ENCODE measurements at regions not wholly inside any gene's neighbourhood (a gene's known extent, or its start where the extent isn't known, plus 50 kb on each side); places are given as distances from the start of the nearest gene placed in this dataset.
"Not testable (repeated sequence)": the region's sequence is repeated elsewhere in the genome, so short reads cannot be mapped to it uniquely, and the experiment has no call there.

DNA sequence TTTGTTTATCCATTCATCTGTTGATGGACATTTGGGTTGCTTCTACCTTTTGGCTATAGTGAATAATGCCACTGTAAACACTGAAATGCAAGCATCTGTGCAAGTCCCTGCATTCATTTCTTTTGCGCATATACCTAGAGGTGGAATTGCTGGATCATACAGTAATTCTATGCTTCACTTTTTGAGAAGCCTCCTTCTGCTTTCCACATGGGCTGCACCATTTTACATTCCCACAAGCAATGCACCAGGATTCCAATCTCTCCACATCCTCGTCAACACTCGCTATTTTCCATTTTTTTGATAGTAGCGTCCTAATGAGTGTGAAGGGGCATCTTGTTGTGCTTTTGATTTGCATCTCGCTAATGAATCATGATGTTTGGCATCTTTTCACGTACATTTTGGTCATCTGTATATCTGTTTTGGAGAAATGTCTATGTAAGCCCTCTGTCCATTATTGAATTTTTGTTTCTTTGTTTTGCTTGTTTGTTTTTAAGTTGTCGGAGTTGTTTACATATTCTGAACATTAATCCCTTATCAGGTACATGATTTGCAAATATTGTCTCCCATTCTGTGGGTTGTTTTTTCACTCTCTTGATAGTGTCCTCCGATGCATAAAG lies 335.4 kb downstream of the RRAGC start:
- in situ Hi-C loops (cut with HindIII; ENCODE audit: low sequenced_read_pairs): no loop called here

DNA sequence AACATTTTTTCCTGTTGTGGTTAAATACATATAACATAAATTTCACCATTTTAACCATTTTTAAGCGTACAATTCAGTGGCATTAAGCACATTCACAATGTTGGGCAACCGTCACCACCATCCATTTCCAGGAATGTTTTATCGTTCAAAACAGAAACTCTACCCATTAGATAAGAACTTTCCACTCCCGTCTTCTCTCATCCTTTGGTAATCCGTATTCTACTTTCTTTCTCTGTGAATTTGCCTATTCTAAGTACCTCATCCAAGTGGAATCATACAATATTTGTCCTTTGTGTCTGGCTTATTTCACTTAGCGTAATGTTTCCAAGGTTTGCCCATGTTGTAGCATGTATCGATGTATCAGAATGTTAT lies 336.0 kb downstream of the RRAGC start:
- in situ Hi-C loops (cut with HindIII; ENCODE audit: low sequenced_read_pairs): no loop called here

DNA sequence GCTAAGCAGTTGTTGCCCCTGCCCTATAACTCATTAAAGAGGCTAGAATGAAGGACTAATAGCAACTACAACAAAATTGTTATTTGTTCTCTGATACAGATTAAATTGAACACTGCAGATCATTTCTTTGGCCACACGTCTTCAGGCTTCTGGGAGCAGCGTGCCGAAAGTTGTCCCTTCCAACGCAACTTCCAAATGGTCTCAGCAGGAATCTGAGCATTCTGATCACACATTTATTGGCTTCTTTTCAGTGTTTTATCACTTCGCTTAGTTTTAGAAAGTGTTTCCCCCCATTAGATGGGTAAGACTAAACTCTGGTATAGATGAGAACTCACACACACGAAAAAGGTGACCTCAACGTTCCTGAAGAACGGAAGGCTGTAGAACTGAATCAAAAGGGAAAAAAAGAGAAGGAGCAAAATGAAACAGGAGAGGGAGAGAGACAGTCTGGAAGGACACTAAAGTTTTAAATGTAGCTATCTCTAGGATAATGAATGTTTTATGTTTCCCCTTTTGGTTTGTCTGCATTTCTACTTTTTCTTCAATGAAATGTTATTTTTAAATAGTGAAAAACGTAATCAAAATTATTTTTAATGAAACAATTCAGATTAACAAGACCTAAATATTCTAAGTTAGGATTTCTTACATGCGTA lies 336.5 kb downstream of the RRAGC start:
- in situ Hi-C loops (cut with HindIII; ENCODE audit: low sequenced_read_pairs): no loop called here

DNA sequence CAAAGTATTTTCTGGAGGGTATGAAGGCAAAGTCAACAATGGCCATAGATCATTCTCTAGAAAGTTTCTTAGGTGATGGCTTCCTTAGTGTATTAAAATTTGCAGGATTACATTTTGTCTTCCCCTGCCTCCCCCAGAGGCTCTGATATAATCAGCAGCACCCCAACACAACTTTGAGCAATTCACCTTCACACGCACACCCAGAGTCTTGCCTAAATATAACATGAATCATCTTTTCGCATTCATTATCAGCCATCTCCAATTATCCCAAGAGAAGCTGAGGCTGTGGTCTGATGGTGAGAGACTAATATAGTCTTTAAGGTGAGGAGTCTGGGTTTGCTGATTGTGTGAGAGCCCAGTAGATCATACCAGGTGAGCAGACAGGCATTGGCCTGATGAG lies 343.0 kb downstream of the RRAGC start:
- in situ Hi-C loops (cut with HindIII; ENCODE audit: low sequenced_read_pairs): no loop called here

DNA sequence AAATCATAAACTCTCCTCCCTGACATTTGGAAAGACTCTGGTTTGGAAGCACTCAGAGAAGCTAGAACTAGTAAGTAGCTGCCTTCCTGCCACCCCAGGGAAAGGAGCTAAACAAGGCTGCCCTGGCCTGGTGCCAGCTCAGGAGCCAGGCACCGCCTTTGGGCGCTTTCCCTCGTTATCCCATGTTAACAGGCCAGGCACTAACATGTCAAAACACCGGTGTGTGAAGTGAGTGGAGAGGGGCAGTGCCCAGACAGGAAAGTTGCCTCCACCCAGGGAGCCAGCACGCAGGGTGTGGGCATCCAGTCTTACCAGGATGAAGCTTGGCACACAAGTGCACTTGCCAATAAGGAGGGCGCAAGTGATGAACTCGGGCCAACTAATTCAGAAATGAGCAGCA lies 346.8 kb downstream of the RRAGC start:
- in situ Hi-C loops (cut with HindIII; ENCODE audit: low sequenced_read_pairs): no loop called here

DNA sequence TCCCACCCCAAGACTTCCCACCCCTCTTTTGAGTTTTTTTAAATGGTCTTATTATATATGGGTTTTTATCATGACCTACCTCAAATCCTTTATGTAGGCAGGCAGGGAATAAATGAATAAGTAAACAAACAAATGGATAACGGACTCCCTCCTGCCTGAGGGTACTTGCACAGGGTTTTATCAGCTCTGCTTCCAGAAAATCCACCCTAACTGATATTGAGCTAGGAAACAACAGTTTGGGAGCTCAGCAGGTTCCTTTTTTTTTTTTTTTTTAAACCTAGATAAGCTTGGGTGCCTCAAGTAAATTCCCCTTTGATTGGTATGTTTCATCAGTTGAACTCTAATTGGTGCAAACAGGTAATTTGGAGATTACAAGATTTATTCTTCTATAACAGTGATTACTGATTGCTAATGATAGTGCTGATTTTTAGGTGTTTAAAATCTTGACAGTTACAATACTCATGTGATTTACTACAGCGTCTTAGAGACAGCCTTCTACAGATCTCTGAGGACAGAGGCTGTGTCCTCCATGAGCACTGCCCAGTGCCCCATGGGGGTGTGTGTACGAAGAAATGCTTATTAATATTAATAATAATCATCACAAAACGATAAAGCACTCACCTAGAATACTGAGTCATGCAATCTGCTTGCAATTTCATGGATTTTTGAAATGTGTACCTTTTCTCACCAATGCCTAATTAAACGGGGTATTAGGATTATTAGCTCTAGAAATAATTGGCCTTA lies 347.4 kb downstream of the RRAGC start:
- in situ Hi-C loops (cut with HindIII; ENCODE audit: low sequenced_read_pairs): no loop called here

DNA sequence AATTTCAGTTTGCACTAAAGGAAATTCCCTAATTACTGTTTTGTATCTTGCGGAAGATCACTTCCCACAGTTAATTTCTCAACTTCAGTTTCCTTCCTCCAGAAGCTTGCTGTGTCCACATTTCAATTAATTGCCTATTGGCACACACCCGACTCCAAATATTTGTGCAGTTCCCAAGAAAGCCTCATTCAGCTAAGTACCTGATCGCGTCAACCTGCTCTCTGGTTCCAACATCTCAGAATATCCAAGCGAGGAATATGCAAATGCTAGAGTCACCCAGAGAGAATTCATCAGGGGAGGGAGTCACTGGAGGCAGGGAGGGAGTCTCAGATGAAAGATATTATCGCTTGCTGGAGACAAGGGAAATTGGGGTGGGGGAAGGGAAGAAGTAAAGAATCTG lies 351.3 kb downstream of the RRAGC start:
- in situ Hi-C loops (cut with HindIII; ENCODE audit: low sequenced_read_pairs): loop anchor here (5.0 kb wide), 1 partner anchor 39 kb away; no protein-coding TSS in a partner anchor

DNA sequence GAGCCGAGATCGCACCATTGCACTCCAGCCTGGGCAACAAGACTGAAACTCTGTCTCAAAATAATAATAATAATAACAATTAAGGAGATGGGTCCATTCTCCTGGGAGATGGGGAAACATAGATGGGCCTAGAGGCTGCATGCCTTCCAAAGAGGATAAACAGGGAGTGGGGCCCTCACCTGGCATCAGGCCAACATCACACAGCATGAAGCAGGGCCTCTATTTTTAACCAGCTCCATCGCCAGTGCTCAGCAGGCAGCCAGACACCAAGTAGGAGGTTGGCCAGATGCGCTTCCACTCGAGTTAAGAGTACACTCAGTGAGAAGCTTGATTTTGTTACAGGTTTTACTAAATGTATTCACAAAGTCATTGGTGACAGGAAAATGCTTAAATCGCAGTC lies 352.0 kb downstream of the RRAGC start:
- in situ Hi-C loops (cut with HindIII; ENCODE audit: low sequenced_read_pairs): loop anchor here (5.0 kb wide), 1 partner anchor 40 kb away; no protein-coding TSS in a partner anchor

DNA sequence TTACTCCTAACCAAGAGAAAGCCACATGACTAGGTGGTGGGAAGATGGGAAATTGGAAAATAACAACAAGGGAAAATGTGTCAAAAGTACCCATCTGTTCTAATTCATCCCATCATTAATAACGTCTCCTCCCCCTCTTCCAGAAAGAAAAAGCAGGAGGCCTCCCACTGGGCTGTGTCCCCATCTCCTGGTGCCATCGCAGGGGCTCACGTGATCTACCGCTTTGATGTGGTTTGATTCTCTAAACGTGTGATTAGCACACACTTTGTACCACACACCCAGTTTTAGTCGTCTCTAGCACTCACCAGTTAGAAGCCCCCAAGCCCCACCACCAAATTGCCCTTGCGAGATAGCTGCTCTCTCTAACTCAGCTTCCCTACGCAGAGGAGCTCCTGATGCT lies 353.6 kb downstream of the RRAGC start:
- in situ Hi-C loops (cut with HindIII; ENCODE audit: low sequenced_read_pairs): loop anchor here (5.0 kb wide), 1 partner anchor 41 kb away; no protein-coding TSS in a partner anchor

DNA sequence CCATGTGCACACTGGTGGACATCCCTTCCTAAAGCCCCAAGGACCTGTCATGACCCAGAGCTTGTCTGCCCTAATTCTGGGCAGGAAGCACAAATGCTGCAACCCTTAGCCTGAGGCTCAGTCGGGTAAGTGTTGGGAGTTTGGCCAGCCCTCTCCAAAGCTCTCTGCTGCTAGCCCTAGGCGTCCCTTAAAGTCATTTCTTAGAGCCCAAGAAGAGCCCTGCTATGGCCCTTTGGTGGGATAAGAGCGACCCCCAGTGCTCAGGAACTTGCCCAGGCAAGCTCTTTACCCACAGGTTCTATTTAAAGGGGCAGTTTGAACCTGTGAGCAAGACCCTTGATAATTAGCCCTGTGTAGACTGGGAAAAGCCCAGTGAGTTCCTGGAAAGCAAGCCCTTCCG lies 356.8 kb downstream of the RRAGC start:
- in situ Hi-C loops (cut with HindIII; ENCODE audit: low sequenced_read_pairs): no loop called here

DNA sequence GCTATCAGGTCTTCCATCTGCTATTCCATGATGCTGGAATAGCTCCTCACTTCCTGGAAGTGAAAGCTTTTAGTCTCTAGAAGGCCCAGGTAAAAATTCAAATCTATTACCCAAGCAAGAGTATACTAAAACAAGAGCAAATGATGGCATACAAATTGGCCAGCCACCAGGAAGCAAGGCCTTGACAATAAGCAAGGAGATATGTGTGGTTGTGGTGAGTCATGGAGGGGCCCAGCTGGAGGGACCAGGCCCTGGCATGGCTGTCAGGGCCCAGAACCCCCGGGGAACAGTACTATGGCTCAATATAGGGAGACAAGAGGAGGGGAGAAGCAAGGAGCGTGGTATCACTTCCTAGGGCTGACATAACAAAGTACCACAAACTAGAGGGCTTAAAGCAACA lies 358.7 kb downstream of the RRAGC start:
- in situ Hi-C loops (cut with HindIII; ENCODE audit: low sequenced_read_pairs): no loop called here

DNA sequence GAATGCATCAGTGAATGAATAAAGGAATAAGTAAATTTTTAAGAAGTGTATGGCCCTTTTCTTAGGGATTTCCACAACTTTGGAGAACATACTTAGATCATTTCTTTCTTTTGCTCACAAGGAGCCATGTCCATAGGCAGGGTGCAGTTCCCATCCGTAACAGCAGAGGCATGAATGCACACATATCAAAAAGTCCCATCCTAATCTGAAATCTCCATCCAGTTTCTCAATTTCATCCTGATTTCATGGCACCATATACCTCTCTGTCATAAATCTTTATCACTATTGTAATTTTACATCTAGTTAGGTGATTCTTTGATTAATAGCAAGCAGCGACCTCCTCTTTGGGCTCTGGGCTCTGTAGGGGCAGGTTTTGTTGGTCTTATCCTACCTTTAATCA lies 359.2 kb downstream of the RRAGC start:
- in situ Hi-C loops (cut with HindIII; ENCODE audit: low sequenced_read_pairs): no loop called here

DNA sequence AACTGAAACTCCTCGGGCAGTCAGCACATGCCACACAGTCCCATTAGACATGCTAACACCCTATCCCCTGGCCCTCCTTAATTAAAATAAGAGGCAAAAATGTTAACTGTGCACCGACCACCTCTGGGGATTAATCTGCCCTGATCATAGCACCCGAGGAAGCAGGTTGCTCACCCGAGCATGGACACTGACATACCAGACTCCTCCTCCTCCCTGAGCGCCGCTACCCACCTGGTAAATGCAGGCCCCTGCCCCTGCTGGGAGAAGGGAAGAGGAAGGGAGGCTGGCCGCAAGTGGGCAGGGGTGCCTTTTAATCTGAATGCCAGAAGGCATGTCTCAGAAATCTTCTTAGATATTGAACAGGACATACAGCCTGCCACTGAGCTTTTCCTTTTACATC lies 360.9 kb downstream of the RRAGC start:
- in situ Hi-C loops (cut with HindIII; ENCODE audit: low sequenced_read_pairs): no loop called here

DNA sequence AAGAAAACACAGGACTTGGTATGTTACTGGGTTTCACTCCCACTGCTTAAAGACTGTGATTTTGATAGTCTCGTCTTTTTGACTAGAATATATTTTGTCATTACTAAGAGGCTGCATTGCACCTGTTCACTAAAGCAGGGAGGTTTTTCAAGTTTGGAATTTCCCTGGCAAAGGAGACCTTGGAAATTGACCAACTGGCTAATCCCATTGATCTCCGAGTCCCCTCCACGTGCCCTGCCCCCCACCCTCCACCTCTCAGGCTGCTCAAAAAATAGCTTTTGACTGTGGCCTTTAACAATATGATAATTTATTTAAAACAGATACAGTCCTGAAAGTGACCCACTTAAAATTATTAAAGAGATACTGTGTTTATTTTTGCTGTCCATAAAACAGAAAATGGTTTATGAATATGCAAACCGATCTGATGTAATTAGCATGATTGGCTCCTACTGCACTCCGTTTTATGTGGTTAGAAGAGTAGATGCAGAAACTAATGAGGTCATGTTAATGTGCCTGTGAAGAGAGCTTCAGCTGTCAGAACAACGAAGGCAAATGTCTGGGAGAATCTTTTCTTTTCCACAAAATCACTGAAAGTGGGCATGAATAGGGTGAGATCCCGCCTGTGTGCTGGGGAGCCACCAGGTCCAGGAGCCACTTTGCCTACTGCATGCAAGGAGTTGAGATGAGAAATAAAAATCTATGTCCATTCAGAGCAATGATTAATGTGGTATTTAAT lies 361.5 kb downstream of the RRAGC start:
- in situ Hi-C loops (cut with HindIII; ENCODE audit: low sequenced_read_pairs): no loop called here

DNA sequence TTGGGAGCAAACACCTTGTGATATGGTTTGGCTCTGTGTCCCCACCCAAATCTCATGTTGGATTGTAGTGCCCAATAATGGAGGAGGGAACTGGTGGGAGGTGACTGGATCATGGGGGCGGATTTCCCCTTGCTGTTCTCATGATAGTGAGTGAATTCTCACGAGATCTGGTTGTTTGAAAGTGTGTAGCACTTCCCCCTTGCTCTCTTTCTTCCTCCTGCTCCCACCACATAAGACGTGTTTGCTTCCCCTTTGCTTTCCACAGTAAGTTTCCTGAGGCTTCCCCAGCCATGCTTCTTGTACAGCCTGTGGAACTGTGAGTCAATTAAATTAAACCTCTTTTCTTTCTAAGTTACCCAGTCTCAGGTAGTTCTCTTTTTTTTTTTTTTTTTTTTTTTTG lies 366.3 kb downstream of the RRAGC start:
- in situ Hi-C loops (cut with HindIII; ENCODE audit: low sequenced_read_pairs): not testable (repeated sequence)

DNA sequence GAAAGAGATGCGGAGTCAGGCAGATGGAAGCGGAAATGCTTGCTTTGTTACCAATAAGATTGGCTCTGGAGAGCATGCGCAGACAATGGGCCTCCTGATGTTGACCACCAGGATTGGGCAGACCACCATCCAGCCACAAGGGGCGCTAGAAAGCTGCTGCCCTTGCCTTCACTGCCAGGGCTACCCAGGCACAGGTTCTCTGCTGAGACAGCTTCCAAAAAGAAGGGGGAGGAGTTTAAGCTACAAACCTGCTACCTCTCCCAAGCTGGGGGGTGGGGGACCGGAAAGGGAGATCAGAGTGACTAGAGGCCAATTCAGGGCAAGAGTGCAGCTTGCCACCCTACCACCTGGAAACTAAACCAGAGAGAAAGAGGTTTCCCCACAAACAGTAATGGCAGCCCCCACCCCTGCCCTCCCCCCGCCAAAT lies 369.7 kb downstream of the RRAGC start:
- in situ Hi-C loops (cut with HindIII; ENCODE audit: low sequenced_read_pairs): no loop called here

DNA sequence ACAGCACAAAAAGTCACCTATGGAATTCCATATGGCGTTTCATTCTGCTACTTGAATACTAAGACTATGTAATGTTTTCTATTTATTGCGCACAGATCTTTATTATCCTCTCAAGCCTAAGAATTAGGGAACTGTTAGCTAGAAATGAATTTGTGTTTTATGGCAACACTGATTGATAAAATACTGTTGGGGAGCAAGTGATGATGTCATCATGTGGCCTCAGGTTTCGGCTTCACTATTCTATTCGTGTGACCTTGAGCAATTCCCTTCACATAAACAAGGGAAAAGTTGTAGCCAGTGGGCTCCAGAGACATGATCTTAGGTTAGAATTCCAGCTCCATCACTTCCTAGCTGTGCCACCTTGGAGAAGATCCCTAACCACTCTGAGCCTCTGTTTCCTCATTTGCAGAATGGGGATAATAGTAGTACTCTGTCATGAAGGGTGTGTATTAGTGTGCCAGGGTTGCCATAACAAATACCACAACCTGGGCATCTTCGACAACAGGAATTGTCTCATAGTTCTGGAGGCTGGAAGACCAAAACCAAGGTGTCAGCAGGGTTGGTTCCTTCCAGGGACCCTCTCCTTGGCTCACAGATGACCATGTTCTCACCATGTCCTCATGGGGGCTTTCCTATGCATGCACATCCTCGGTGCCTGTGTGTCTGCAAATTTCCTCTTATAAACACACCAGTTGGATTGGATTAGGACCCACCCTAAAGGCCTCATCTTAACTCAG lies 371.2 kb downstream of the RRAGC start:
- in situ Hi-C loops (cut with HindIII; ENCODE audit: low sequenced_read_pairs): no loop called here

DNA sequence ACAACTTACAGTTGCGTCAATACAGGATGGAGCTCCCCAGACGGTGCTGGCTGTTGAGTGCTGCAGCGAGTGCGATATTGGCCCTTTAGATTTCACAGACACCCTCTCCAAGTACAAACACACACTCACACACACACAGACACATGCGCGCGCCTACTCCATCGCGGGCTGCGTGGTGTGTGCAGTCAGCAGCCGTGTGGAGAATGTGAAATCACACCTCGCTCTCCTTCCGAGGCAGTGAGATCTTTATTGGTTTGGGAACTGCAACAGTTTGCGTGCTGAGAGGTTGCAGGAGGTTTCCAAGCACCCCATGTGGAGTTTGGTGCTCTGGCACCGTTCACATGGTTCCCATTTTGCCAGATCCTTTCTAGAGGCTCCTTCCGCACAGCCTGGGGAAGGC lies 372.2 kb downstream of the RRAGC start:
- in situ Hi-C loops (cut with HindIII; ENCODE audit: low sequenced_read_pairs): no loop called here

DNA sequence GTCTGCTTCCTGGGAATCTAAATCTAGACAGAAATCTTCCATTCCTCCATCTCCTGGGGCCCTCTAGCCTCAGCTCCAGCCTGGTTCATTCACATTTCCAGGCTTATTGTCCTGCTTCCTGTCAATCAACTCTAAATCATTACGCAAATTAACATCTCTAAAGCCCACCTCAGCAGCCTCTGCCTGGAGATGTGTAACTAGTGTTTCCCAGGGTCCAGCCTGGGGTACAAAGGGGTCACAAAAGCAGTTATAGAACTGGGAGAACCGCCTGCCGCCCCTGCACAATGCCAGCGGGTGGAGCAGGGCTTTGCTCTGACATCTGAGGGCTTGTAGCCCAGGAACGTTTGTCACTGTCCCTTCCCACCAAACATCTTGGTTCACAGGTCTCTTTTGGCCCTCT lies 373.5 kb downstream of the RRAGC start:
- in situ Hi-C loops (cut with HindIII; ENCODE audit: low sequenced_read_pairs): no loop called here

DNA sequence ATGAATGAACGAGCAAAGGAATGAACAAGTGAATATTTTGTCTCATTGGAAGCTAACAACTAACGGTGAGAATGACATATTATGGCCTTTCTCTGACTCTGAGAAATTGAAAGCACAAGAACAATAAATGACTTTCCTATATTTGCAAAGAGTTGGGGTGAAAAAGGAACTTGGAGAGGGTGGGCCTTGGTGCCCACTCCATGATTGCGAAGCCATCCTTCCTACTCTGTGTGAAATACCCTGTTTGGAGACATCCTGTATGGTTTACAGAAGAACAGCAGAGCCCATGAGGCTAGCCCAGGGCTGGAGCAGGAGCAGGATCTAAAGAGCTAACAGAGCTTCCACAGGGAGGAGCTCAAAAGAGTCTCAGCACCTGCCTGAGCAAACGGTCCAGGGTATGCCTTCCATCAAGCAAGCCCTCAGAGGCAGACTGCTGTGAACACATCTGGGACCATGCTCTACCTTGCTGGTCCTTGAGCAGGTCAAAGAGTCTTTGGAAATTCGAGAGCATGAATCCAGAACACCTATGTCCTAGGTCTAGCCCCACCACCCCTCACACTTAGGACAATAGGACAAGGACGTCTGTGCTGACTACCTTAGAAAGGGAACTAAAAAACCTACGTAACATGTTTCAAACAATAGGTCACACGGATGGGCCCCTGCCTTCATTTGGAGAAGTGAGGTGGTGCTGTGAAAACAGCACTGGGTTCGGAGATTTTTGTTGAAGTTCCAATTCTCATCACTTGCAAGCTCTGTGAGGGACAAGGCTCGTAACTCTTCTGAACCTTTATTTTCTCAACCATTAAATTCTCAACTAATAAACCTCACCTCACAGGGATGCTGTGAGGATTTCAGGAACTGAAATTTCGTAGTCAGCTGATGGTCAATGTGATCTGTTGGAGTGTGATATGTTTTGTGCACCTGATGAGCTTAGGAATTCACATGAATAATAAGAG lies 377.4 kb downstream of the RRAGC start:
- in situ Hi-C loops (cut with HindIII; ENCODE audit: low sequenced_read_pairs): no loop called here
